SK-N-SH treated with all-trans-retinoic acid at 6 μM for 48 hours (cell line): ENCODE measurements at regions not wholly inside any gene's neighbourhood (a gene's known extent, or its start where the extent isn't known, plus 50 kb on each side); places are given as distances from the start of the nearest gene placed in this dataset.

Experiments
- ATAC-seq: fragments of 200-7000 bp; cut with Tn5 transposase; 3 replicates; pipeline ENCODE4 v1.9.1; 2020; ENCODE audit warnings: mild to moderate bottlenecking, moderate library complexity
- ARNTL ChIP-seq: fragments of 450-650 bp; formaldehyde crosslinking; IDR thresholded peaks from 2 replicates; pipeline ENCODE4 v1.5.0; 2020; ENCODE audit warnings: low read depth, mild to moderate bottlenecking, moderate library complexity, borderline replicate concordance
- BACH2 ChIP-seq: fragments of 250-450 bp; sonication (Bioruptor Pico); IDR thresholded peaks from 2 replicates; pipeline ENCODE4 v1.9.0; 2021; ENCODE audit warnings: mild to moderate bottlenecking, borderline replicate concordance
- CSDC2 ChIP-seq: fragments of 250-450 bp; sonication (Bioruptor Pico); IDR thresholded peaks from 2 replicates; pipeline ENCODE4 v1.5.0; 2020; ENCODE audit warnings: mild to moderate bottlenecking, moderate library complexity
- ESRRG ChIP-seq: fragments of 250-450 bp; sonication (Bioruptor Pico); IDR thresholded peaks from 2 replicates; pipeline ENCODE4 v1.6.1; 2021; ENCODE audit warnings: mild to moderate bottlenecking
- GLIS3 ChIP-seq: fragments of 250-450 bp; sonication (Bioruptor Pico); IDR thresholded peaks from 2 replicates; pipeline ENCODE4 v1.5.0; 2020; ENCODE audit warnings: mild to moderate bottlenecking, moderate library complexity
- ISL1 ChIP-seq: fragments of 250-450 bp; sonication (Bioruptor Pico); IDR thresholded peaks from 2 replicates; pipeline ENCODE4 v2.1.2; 2022; ENCODE audit warnings: mild to moderate bottlenecking, moderate library complexity
- OSR1 ChIP-seq: fragments of 250-450 bp; sonication (Bioruptor Pico); IDR thresholded peaks from 2 replicates; pipeline ENCODE4 v1.8.0; 2022; ENCODE audit warnings: moderate library complexity, mild to moderate bottlenecking, inconsistent platforms
- PPARA ChIP-seq: fragments of 250-450 bp; sonication (Bioruptor Pico); IDR thresholded peaks from 2 replicates; pipeline ENCODE4 v1.5.0; 2020; ENCODE audit warnings: mild to moderate bottlenecking, borderline replicate concordance
- RARB ChIP-seq: fragments of 250-450 bp; sonication (Bioruptor Pico); IDR thresholded peaks from 2 replicates; pipeline ENCODE4 v1.8.0; 2021; ENCODE audit warnings: mild to moderate bottlenecking, moderate library complexity
- SNAI2 ChIP-seq: fragments of 250-450 bp; sonication (Bioruptor Pico); IDR thresholded peaks from 2 replicates; pipeline ENCODE4 v1.5.0; 2020; ENCODE audit warnings: mild to moderate bottlenecking, moderate library complexity
- TCF4 ChIP-seq: fragments of 250-450 bp; sonication (Bioruptor Pico); IDR thresholded peaks from 2 replicates; pipeline ENCODE4 v1.8.0; 2021; ENCODE audit warnings: mild to moderate bottlenecking, moderate library complexity, borderline replicate concordance
- TOX ChIP-seq: fragments of 250-450 bp; sonication (Bioruptor Pico); IDR thresholded peaks from 2 replicates; pipeline ENCODE4 v1.8.0; 2021; ENCODE audit warnings: mild to moderate bottlenecking, moderate library complexity, borderline replicate concordance
- ZC3H10 ChIP-seq: fragments of 250-450 bp; sonication (Bioruptor Pico); IDR thresholded peaks from 2 replicates; pipeline ENCODE4 v1.5.1; 2021; ENCODE audit warnings: mild to moderate bottlenecking, moderate library complexity
- ZFP3 ChIP-seq: fragments of 250-450 bp; sonication (Bioruptor Pico); IDR thresholded peaks from 2 replicates; pipeline ENCODE4 v1.5.0; 2020; ENCODE audit warnings: mild to moderate bottlenecking, moderate library complexity
- ZFP30 ChIP-seq: fragments of 450-650 bp; formaldehyde crosslinking; IDR thresholded peaks from 2 replicates; pipeline ENCODE4 v1.5.0; 2022; ENCODE audit warnings: mild to moderate bottlenecking, moderate library complexity
- ZNF565 ChIP-seq: fragments of 450-650 bp; formaldehyde crosslinking; conservative IDR thresholded peaks from 2 replicates; pipeline ENCODE4 v1.5.0; 2020; ENCODE audit warnings: low read depth, mild to moderate bottlenecking, moderate library complexity
- ZNF70 ChIP-seq: fragments of 450-650 bp; formaldehyde crosslinking; IDR thresholded peaks from 2 replicates; pipeline ENCODE4 v1.5.0; 2020; ENCODE audit warnings: mild to moderate bottlenecking, moderate library complexity
- ZNF8 ChIP-seq: fragments of 450-650 bp; formaldehyde crosslinking; IDR thresholded peaks from 2 replicates; pipeline ENCODE4 v1.5.0; 2020; ENCODE audit warnings: mild to moderate bottlenecking, moderate library complexity
- TF ChIP-seq, protein P1 (sequence below): fragments of 250-450 bp; sonication (Bioruptor Pico); IDR thresholded peaks from 2 replicates; pipeline ENCODE4 v1.5.1; 2020; ENCODE audit warnings: low read depth, mild to moderate bottlenecking, moderate library complexity
- TF ChIP-seq, protein P2 (sequence below): fragments of 250-450 bp; sonication (Bioruptor Pico); IDR thresholded peaks from 2 replicates; pipeline ENCODE4 v1.8.0; 2021; ENCODE audit warnings: low read depth, mild to moderate bottlenecking, moderate library complexity, borderline replicate concordance
- TF ChIP-seq, protein P3 (sequence below): fragments of 250-450 bp; sonication (Bioruptor Pico); IDR thresholded peaks from 2 replicates; pipeline ENCODE4 v1.5.1; 2021; ENCODE audit warnings: mild to moderate bottlenecking, moderate library complexity
- TF ChIP-seq, protein P4 (sequence below): fragments of 250-450 bp; sonication (Bioruptor Pico); IDR thresholded peaks from 2 replicates; pipeline ENCODE4 v1.5.0; 2020; ENCODE audit warnings: mild to moderate bottlenecking, moderate library complexity
- TF ChIP-seq, protein P5 (sequence below): fragments of 250-450 bp; sonication (Bioruptor Pico); IDR thresholded peaks from 2 replicates; pipeline ENCODE4 v1.8.0; 2020; ENCODE audit warnings: mild to moderate bottlenecking, moderate library complexity, borderline replicate concordance

DNA sequence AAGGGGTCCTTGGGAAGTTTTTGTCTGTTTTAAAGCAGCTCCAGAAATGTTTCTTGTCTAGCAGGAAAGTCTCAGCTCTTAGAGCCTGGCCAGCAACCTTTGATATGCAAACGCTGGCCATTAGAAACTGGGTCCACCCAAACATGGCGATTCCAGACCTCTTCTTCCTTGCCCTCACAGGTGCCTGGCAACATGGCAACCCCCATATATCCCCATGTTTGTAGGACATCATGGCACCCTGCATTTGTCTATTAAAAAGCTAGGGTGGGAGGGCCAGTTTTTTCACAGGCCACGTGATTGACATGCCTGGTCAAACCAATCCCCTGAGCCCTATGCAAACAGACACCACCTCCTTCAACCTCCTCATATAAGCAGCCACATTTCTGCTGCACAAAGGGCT lies 848.7 kb upstream of the FOXG1 start:
- no peak for ATAC-seq
- no peak for TF ChIP-seq ZC3H10
- TF ChIP-seq BACH2 (CRISPR knock-in tag) = no peak
- no peak for TF ChIP-seq ZNF565 (CRISPR knock-in tag)
- no peak for TF ChIP-seq TOX (CRISPR knock-in tag)
- TF ChIP-seq, protein P1, sequence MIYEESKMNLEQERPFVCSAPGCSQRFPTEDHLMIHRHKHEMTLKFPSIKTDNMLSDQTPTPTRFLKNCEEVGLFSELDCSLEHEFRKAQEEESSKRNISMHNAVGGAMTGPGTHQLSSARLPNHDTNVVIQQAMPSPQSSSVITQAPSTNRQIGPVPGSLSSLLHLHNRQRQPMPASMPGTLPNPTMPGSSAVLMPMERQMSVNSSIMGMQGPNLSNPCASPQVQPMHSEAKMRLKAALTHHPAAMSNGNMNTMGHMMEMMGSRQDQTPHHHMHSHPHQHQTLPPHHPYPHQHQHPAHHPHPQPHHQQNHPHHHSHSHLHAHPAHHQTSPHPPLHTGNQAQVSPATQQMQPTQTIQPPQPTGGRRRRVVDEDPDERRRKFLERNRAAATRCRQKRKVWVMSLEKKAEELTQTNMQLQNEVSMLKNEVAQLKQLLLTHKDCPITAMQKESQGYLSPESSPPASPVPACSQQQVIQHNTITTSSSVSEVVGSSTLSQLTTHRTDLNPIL (CRISPR knock-in tag) = no peak
- TF ChIP-seq, protein P2, sequence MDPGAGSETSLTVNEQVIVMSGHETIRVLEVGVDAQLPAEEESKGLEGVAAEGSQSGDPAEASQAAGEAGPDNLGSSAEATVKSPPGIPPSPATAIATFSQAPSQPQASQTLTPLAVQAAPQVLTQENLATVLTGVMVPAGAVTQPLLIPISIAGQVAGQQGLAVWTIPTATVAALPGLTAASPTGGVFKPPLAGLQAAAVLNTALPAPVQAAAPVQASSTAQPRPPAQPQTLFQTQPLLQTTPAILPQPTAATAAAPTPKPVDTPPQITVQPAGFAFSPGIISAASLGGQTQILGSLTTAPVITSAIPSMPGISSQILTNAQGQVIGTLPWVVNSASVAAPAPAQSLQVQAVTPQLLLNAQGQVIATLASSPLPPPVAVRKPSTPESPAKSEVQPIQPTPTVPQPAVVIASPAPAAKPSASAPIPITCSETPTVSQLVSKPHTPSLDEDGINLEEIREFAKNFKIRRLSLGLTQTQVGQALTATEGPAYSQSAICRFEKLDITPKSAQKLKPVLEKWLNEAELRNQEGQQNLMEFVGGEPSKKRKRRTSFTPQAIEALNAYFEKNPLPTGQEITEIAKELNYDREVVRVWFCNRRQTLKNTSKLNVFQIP (CRISPR knock-in tag) = no peak
- no peak for TF ChIP-seq ZFP30 (CRISPR knock-in tag)
- no peak for TF ChIP-seq PPARA (CRISPR knock-in tag)
- TF ChIP-seq, protein P3, sequence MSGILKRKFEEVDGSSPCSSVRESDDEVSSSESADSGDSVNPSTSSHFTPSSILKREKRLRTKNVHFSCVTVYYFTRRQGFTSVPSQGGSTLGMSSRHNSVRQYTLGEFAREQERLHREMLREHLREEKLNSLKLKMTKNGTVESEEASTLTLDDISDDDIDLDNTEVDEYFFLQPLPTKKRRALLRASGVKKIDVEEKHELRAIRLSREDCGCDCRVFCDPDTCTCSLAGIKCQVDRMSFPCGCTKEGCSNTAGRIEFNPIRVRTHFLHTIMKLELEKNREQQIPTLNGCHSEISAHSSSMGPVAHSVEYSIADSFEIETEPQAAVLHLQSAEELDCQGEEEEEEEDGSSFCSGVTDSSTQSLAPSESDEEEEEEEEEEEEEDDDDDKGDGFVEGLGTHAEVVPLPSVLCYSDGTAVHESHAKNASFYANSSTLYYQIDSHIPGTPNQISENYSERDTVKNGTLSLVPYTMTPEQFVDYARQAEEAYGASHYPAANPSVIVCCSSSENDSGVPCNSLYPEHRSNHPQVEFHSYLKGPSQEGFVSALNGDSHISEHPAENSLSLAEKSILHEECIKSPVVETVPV (CRISPR knock-in tag) = no peak
- no peak for TF ChIP-seq ESRRG
- TF ChIP-seq, protein P4, sequence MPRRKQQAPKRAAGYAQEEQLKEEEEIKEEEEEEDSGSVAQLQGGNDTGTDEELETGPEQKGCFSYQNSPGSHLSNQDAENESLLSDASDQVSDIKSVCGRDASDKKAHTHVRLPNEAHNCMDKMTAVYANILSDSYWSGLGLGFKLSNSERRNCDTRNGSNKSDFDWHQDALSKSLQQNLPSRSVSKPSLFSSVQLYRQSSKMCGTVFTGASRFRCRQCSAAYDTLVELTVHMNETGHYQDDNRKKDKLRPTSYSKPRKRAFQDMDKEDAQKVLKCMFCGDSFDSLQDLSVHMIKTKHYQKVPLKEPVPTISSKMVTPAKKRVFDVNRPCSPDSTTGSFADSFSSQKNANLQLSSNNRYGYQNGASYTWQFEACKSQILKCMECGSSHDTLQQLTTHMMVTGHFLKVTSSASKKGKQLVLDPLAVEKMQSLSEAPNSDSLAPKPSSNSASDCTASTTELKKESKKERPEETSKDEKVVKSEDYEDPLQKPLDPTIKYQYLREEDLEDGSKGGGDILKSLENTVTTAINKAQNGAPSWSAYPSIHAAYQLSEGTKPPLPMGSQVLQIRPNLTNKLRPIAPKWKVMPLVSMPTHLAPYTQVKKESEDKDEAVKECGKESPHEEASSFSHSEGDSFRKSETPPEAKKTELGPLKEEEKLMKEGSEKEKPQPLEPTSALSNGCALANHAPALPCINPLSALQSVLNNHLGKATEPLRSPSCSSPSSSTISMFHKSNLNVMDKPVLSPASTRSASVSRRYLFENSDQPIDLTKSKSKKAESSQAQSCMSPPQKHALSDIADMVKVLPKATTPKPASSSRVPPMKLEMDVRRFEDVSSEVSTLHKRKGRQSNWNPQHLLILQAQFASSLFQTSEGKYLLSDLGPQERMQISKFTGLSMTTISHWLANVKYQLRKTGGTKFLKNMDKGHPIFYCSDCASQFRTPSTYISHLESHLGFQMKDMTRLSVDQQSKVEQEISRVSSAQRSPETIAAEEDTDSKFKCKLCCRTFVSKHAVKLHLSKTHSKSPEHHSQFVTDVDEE (CRISPR knock-in tag) = no peak
- TF ChIP-seq GLIS3 (CRISPR knock-in tag) = no peak
- TF ChIP-seq RARB (CRISPR knock-in tag) = no peak
- TF ChIP-seq ZFP3 (CRISPR knock-in tag) = no peak
- TF ChIP-seq OSR1 = no peak
- TF ChIP-seq TCF4 = no peak
- no peak for TF ChIP-seq ARNTL (CRISPR knock-in tag)
- TF ChIP-seq SNAI2 (CRISPR knock-in tag) = no peak
- TF ChIP-seq ZNF8 = no peak
- no peak for TF ChIP-seq ISL1 (CRISPR knock-in tag)

DNA sequence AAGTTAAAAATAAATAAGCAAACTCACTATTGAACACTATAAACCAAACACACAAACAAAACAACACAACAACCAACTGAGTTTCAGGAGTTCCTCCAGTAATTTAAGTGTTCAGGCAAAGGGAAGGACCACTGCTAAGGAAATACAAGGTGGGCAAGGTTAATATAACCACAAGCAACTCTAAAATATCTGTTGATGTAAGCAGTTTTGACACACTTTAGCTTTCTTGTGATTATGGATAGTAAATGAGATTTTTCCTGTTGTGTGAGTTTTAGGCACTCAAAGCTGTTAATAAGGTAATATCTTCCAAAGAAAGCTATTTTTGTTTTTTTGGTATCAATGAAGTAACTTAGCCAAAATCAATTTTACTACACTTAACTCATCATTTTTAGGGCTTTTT lies 839.1 kb upstream of the FOXG1 start:
- TF ChIP-seq ZFP3 (CRISPR knock-in tag) (no peak), TOX (CRISPR knock-in tag) (no peak), ZNF70 (CRISPR knock-in tag) (no peak), ZC3H10 (no peak), TCF4 (no peak), SNAI2 (CRISPR knock-in tag) (no peak), ZFP30 (CRISPR knock-in tag) (no peak), GLIS3 (CRISPR knock-in tag) (no peak), CSDC2 (CRISPR knock-in tag) (no peak), ESRRG (no peak), ZNF8 (no peak)
- TF ChIP-seq, protein P2 (CRISPR knock-in tag) = no peak
- TF ChIP-seq, protein P5, sequence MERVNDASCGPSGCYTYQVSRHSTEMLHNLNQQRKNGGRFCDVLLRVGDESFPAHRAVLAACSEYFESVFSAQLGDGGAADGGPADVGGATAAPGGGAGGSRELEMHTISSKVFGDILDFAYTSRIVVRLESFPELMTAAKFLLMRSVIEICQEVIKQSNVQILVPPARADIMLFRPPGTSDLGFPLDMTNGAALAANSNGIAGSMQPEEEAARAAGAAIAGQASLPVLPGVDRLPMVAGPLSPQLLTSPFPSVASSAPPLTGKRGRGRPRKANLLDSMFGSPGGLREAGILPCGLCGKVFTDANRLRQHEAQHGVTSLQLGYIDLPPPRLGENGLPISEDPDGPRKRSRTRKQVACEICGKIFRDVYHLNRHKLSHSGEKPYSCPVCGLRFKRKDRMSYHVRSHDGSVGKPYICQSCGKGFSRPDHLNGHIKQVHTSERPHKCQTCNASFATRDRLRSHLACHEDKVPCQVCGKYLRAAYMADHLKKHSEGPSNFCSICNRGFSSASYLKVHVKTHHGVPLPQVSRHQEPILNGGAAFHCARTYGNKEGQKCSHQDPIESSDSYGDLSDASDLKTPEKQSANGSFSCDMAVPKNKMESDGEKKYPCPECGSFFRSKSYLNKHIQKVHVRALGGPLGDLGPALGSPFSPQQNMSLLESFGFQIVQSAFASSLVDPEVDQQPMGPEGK = no peak
- TF ChIP-seq, protein P1 (CRISPR knock-in tag) = no peak
- TF ChIP-seq, protein P4 (CRISPR knock-in tag) = no peak
- ATAC-seq = no peak
